OCI-LY3 (cell line): ENCODE measurements at regions not wholly inside any gene's neighbourhood (a gene's known extent, or its start where the extent isn't known, plus 50 kb on each side); places are given as distances from the start of the nearest gene placed in this dataset.

Source experiments
- H2AFZ ChIP-seq: fragments of 200-600, 300-600 bp; shearing (Covaris generic); 2 replicates; pipeline ENCODE4 v1.6.0; 2014; ENCODE audit warnings: antibody characterized with exemption, low read depth, low read length
- H3K27ac ChIP-seq: fragments of 200-600, 300-600 bp; sonication (generic); 2 replicates; pipeline ENCODE4 v1.5.1; 2014; ENCODE audit warnings: mild to moderate bottlenecking, low read length, moderate library complexity, mixed read lengths
- H3K27me3 ChIP-seq: fragments of 200-600, 300-600 bp; sonication (generic); 2 replicates; pipeline ENCODE4 v1.6.1; 2014; ENCODE audit warnings: low read depth, low read length, mixed read lengths
- H3K36me3 ChIP-seq: fragments of 200-600, 300-600 bp; sonication (generic); replicated peaks from 2 replicates; pipeline ENCODE3; 2014; ENCODE audit warnings: low read depth, low read length, mixed read lengths
- H3K4me1 ChIP-seq: fragments of 300-600, 200-600 bp; sonication (generic); 2 replicates; pipeline ENCODE4 v1.6.1; 2014; ENCODE audit warnings: low read length, mixed read lengths
- H3K4me2 ChIP-seq: fragments of 200-600, 300-600 bp; sonication (generic); 2 replicates; pipeline ENCODE4 v1.6.1; 2014; ENCODE audit warnings: low read length, mixed read lengths
- H3K4me3 ChIP-seq: fragments of 300-600, 200-600 bp; sonication (generic); 2 replicates; pipeline ENCODE4 v1.5.1; 2014; ENCODE audit warnings: antibody characterized with exemption, mild to moderate bottlenecking, low read length, moderate library complexity
- H3K79me2 ChIP-seq: fragments of 300-600, 200-600 bp; shearing (Covaris generic); 2 replicates; pipeline ENCODE4 v1.6.1; 2014; ENCODE audit warnings: mild to moderate bottlenecking, low read length, mixed read lengths
- H3K9ac ChIP-seq: fragments of 300-600, 200-600 bp; shearing (Covaris generic); 2 replicates; pipeline ENCODE4 v1.6.0; 2014; ENCODE audit warnings: mild to moderate bottlenecking, low read length, moderate library complexity
- H3K9me3 ChIP-seq: fragments of 200-600, 300-600 bp; shearing (Covaris generic); 2 replicates; pipeline ENCODE4 v1.6.1; 2014; ENCODE audit warnings: low read length, mixed read lengths; ENCODE audit not compliant: insufficient read depth
- H4K20me1 ChIP-seq: fragments of 200-600, 300-600 bp; sonication (generic); 2 replicates; pipeline ENCODE4 v1.6.1; 2016; ENCODE audit warnings: low read length, mixed read lengths; ENCODE audit not compliant: insufficient read depth
- CTCF ChIP-seq: fragments of 200-600, 300-600 bp; sonication (generic); IDR thresholded peaks from 2 replicates; pipeline ENCODE4 v1.5.1; 2014; ENCODE audit warnings: antibody characterized with exemption, low read length, low read depth
- EZH2phosphoT487 ChIP-seq: fragments of 200-600 bp; shearing (Covaris generic); IDR thresholded peaks from 2 replicates; pipeline ENCODE4 v1.6.1; 2018; ENCODE audit warnings: antibody characterized with exemption, mixed run types, low read depth

DNA sequence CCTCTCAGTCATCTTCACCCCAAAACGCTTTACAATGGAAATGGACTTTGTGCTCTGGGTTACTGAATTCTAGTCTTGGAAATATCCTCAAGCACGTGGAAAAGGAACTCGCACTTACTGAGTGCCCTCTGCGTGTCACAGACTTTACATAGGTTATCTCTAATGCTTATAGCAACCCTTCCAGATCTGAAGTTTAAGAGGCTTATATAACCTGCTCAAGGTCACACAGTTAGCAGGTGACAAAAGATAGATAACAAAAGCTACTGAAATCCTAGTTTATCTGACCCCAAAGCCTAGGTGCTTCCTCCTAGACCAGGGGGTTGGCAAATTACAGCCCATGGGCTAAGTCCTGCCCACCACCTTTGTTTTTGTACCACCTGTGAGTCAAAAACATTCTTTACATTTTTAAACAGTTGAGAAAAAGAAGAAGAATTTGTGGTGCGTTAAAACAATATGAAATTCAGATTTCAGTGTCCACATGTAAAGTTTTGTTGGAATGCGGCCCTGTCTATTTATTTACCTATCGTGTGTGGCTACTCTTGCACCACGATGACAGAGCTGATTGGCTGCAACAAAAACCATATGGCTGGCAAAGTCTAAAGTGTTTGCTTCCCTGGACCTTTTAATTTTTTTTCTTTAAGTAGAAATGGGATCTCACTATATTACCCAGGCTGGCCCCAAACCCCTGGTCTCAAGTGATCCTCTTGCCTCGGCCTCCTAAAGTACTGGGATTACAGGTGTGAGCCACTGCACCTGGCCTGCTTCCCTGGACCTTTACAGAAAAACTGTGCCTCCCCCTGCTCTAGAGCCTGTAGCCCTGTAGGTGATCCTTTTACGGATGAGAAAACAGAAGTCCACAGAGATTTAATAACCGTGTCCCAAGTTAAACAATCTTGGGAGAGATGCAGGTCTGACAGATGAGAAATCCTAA, 110.2 kb upstream of the RREB1 start:
- no peak overlapping the region for H3K4me2 ChIP-seq
- no peak overlapping the region for H3K4me3 ChIP-seq
- H3K27me3 ChIP-seq, result no peaks in the 10 kb centered on the region; the same call in 1 of the 2 replicates
- H3K79me2 ChIP-seq, result no peaks in the 10 kb centered on the region
- H4K20me1 ChIP-seq, result no peaks in the 10 kb centered on the region
- TF ChIP-seq EZH2phosphoT487, result no peak
- no peak for TF ChIP-seq CTCF
- H2AFZ ChIP-seq, result no peak overlapping the region
- no peaks in the 10 kb centered on the region for H3K36me3 ChIP-seq
- H3K27ac ChIP-seq, result no peak overlapping the region
- no peak overlapping the region for H3K9ac ChIP-seq
- no peaks in the 10 kb centered on the region for H3K4me1 ChIP-seq
- no peaks in the 10 kb centered on the region for H3K9me3 ChIP-seq

DNA sequence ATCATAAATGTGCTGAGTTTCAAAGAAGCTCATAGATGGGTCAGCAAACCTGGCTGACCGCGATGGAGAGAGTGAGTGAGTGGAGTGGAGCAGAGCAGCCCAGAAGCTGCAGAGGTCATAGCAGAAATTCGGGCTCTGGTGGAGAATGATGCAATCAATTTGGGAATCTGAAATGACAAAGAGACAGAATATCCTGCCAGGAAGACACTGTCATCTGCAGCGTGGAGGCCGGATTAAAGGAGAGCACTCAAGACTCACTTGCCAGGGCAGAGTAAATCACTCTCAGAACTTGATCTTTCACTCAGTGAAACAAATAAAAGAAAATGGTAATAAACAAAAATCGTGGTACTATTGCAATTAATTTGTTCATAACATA, 109.6 kb upstream of the RREB1 start:
- no peak for TF ChIP-seq EZH2phosphoT487
- TF ChIP-seq CTCF, result no peak
- Histone ChIP-seq H2AFZ (no peak overlapping the region), H3K79me2 (no peaks in the 10 kb centered on the region), H3K36me3 (no peaks in the 10 kb centered on the region), H3K9ac (no peak overlapping the region), H3K9me3 (no peaks in the 10 kb centered on the region), H4K20me1 (no peaks in the 10 kb centered on the region), H3K4me3 (no peak overlapping the region), H3K4me1 (no peaks in the 10 kb centered on the region), H3K4me2 (no peak overlapping the region), H3K27me3 (no peaks in the 10 kb centered on the region; the same call in 1 of the 2 replicates), H3K27ac (no peak overlapping the region)

- Histone ChIP-seq H3K9me3 (no peaks in the 10 kb centered on the region), H4K20me1 (no peaks in the 10 kb centered on the region), H3K36me3 (no peaks in the 10 kb centered on the region), H3K79me2 (no peaks in the 10 kb centered on the region), H2AFZ (no peak overlapping the region), H3K9ac (no peak overlapping the region), H3K4me3 (no peak overlapping the region), H3K27ac (no peak overlapping the region), H3K4me1 (no peaks in the 10 kb centered on the region), H3K4me2 (no peak overlapping the region), H3K27me3 (no peaks in the 10 kb centered on the region; the same call in 1 of the 2 replicates)
- TF ChIP-seq CTCF (no peak), EZH2phosphoT487 (no peak)
Observed at GRCh38 chr6:7000825-7001777, 106.7 kb upstream of the RREB1 start.

DNA sequence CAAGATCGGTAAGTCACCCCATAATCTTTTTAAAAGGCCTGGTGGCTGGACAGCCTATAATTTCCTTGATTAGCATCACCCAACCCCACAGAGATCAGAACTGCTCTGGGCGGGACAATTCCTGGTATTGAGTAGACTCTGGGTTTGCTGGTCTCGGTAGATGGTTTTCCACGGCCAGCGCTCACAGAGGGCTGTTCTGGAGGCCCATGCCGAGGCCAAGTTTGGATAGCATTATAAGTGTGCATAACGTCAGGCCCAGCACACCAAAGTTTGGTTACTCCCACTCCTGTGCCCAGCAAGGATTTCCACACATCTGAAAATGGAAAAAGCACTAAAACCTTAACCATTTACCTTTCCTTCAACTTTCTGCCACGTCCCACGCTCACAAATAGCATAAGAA, 104.7 kb upstream of the RREB1 start:
- no peak overlapping the region for H3K4me3 ChIP-seq
- no peak overlapping the region for H2AFZ ChIP-seq
- H3K27ac ChIP-seq, result no peak overlapping the region
- H4K20me1 ChIP-seq, result no peaks in the 10 kb centered on the region
- H3K4me2 ChIP-seq, result no peak overlapping the region
- no peak for TF ChIP-seq CTCF
- no peak for TF ChIP-seq EZH2phosphoT487
- H3K4me1 ChIP-seq, result no peaks in the 10 kb centered on the region
- no peaks in the 10 kb centered on the region for H3K79me2 ChIP-seq
- H3K9ac ChIP-seq, result no peak overlapping the region
- no peaks in the 10 kb centered on the region; the same call in 1 of the 2 replicates for H3K27me3 ChIP-seq
- no peaks in the 10 kb centered on the region for H3K36me3 ChIP-seq
- H3K9me3 ChIP-seq, result no peaks in the 10 kb centered on the region
